GM21717 (cell line): ENCODE measurements at regions not wholly inside any gene's neighbourhood (a gene's known extent, or its start where the extent isn't known, plus 50 kb on each side); places are given as distances from the start of the nearest gene placed in this dataset.
A peak's percentile ranks its signal among the peaks of the same experiment; 100 is the strongest.
"Not testable (repeated sequence)": the region's sequence is repeated elsewhere in the genome, so short reads cannot be mapped to it uniquely, and the experiment has no call there.

Source experiments
- ATAC-seq: cut with Tn5 transposase; IDR thresholded peaks from one replicate; pipeline ENCODE4 v1.9.1; 2021; ENCODE audit warnings: mild to moderate bottlenecking, moderate library complexity; ENCODE audit not compliant: unreplicated experiment

- no peak for ATAC-seq
Measured at GRCh38 chr15:31433091-31433490, 106.5 kb downstream of the KLF13 start.

DNA sequence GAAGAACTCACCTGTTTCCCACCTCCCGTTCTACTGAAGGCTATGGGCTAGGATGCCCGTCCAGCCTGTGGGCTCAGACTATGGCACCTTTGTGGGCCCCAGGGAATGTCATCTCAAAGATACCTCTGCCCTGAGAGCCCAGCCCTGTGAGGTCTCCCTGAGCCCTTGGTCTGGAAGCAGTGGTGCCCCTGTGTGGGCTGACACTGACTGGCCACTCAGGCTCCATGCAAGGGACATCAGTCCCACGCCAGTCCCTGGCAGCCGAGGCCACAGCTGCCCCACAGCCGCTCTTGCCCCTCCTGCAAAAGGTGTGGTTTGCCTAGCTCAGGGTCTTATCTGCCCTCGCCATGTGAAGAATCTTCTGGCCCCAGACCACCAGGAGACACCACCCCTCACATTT is 106.9 kb downstream of the KLF13 start:
- ATAC-seq, result no peak

- ATAC-seq, result no peak
Measured at GRCh38 chr15:31434275-31434587, 107.6 kb downstream of the KLF13 start.

GRCh38 chr15:31434588-31435260 is 108.1 kb downstream of the KLF13 start:
- ATAC-seq, result peak; percentile 44

GRCh38 chr15:31435261-31435911 is 108.8 kb downstream of the KLF13 start:
- peak; percentile 47 for ATAC-seq

GRCh38 chr15:31435912-31436628 is 109.4 kb downstream of the KLF13 start:
- no peak for ATAC-seq

- no peak for ATAC-seq
Measured at GRCh38 chr15:31437686-31438085, 111.1 kb downstream of the KLF13 start.

GRCh38 chr15:31438601-31439265 is 112.1 kb downstream of the KLF13 start:
- ATAC-seq, result no peak

DNA sequence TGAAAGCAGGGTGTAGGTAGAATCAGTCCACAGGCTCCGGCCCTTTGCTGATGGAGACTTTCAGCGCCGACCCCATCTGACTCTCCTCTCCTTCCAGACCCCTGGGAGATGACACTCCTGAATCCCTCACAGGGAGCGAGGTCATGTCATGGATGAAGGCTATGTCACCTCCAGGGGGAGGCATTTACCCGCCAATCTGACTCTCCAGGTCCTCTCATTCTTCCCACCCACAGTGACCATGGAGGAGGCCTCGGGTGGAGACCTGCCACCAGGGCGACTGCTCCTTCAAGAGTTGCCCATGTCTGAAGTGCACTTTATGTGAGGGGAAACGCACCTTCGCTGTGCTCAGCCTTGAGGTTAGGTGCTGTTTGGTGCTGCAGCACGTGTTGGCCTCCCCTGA is 112.7 kb downstream of the KLF13 start:
- ATAC-seq, result no peak

GRCh38 chr15:31440216-31440615 is 113.6 kb downstream of the KLF13 start:
- not testable (repeated sequence) for ATAC-seq

DNA sequence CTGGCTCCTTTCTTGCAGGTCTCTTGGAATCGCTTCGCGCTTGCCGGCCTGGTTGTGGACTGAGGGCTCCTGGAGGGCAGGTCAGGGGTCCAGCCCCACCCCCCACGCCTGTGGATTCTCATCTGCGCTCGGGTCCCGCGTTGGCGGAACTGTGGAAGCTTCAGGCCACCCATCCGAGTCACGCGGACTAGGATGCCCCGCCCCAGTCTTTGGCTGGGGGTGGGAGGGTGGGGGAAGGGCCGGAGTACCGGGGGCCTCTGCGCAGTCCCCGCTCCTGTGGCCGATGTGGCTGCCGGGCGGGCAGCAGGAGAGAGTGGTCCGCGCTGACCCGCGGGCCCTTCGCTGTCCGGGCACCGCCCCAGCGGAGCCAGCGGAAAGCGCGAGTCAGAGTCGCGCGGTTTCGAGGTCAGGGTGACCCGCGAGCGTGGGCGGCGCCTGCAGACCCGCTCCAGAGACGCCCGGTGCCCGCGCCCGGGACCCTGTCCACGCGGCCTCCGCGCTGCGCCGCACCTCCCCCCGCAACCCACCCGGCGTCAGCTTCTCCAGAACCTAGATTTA is 114.2 kb downstream of the KLF13 start:
- ATAC-seq, result no peak

GRCh38 chr15:31442226-31442625 is 115.6 kb downstream of the KLF13 start:
- ATAC-seq, result no peak

- no peak for ATAC-seq
Measured at GRCh38 chr15:31442699-31443111, 116.1 kb downstream of the KLF13 start.

DNA sequence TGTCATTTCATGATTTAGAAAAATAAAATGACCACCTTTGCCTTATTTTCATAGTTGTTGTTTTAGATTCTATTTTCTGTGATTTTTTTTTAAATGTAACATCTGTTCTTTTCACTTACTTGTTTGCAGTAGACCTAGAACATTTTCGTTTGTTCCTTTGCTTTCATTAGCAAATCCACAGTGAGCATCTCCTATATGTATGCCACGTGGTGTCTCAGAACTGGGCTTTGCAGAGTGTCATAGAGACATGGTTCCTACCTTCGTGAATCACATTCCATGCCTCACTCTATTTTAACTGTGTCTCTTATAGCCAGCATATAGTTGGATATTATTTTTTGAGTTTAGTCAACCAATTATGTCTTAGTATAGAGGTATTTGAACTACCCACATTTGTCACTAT is 118.2 kb downstream of the KLF13 start:
- ATAC-seq, result no peak

DNA sequence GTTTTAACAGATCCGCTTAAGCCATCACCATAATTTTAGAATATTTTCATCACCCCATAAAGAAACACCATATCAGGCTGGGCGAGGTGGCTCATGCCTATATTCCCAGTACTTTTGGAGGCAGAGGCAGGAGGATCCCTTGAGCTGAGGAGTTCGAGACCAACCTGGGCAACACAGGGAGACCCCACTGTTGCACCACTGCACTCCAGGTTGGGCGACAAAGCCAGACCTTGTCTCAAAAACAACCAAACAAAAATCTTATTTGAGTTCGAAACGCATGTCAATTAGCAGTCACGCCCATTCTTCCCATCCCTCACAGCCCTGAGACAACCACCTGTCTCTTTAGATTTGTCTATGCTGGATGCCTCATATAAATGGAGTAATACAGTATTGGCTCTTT is 119.9 kb downstream of the KLF13 start:
- ATAC-seq, result no peak

GRCh38 chr15:31447931-31448634 is 121.4 kb downstream of the KLF13 start:
- ATAC-seq, result no peak

DNA sequence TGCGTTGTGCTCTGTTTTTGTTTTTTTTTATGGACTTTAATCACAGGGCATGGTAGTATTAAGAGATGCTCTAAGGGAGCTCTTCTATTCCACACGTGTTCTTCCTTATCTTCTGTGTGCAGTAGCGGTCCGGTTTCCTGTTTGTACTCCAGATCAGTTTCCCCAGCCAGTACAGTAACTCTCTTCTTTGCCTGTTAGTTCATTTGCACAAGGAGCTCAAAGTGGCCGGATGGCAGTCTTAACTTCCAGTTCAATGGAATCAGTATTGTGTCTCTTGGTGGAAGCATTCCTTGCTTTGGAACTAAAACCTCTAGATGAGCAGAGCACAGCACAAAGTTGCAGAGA is 122.0 kb downstream of the KLF13 start:
- ATAC-seq, result no peak

DNA sequence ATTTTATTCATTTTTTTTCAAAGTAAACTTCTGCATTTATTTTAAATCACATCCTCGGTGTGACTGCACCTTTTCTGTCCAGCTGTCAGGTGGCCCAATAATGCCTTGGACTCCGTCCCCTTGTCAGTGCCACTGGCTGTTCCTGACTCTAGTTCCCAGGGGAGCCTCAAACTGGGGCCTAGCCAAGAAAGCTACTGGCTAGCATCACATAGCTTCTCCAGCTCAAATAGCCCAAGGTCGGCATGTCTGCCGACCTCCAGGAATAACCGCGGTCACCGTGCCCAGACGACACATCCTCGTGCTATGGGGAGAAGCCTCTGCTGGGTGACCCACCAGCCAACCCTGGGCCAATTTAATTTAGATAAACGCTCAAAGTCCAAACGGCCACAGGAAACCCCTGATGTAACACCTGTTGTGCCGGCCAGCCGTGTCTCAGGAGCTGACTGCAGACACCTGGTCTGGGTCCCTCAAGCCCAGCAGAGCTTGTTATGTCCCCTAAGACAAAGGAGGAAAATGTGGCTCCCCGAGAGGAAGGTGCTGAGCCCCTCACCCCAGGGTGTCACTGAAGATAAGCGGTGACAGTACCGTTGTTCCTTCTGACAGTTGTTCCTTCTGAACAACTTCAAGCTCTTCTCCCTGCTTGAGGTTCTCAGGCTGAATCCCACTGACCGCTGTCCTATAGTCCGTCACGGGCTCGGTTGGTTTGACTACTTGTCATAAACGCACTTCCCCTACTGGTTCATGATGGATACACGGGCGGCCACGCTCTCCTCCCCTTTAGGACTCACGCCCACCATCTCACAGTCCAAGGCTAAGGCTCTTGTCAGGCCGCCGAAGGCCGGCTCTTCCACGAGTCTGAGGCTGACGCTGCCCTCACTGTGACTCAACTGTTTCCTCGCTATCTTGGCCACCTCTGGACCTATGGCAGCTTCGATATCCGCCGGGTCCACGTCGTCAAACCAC is 126.2 kb downstream of the KLF13 start:
- ATAC-seq, result no peak

- no peak for ATAC-seq
Measured at GRCh38 chr15:31453558-31454318, 127.1 kb downstream of the KLF13 start.
